GM18519 (cell line): ENCODE measurements at regions not wholly inside any gene's neighbourhood (a gene's known extent, or its start where the extent isn't known, plus 50 kb on each side); places are given as distances from the start of the nearest gene placed in this dataset.

Experiments used
- ATAC-seq: cut with Tn5 transposase; IDR thresholded peaks from one replicate; pipeline ENCODE4 v1.9.1; 2021; ENCODE audit warnings: mild to moderate bottlenecking, moderate library complexity; ENCODE audit not compliant: unreplicated experiment, low FRiP score

GRCh38 chr15:95804484-95804883 is 526.0 kb upstream of the NR2F2 start:
- no peak for ATAC-seq

GRCh38 chr15:95812491-95812890 is 518.0 kb upstream of the NR2F2 start:
- no peak for ATAC-seq

GRCh38 chr15:95814908-95815307 is 515.6 kb upstream of the NR2F2 start:
- ATAC-seq = no peak

GRCh38 chr15:95816591-95816990 is 513.9 kb upstream of the NR2F2 start:
- ATAC-seq = no peak

- no peak for ATAC-seq
These were observed 507.5 kb upstream of the NR2F2 start for GRCh38 chr15:95822961-95823360.

GRCh38 chr15:95825208-95825607 is 505.3 kb upstream of the NR2F2 start:
- ATAC-seq = no peak

- no peak for ATAC-seq
These were observed 504.7 kb upstream of the NR2F2 start for GRCh38 chr15:95825671-95826411.

GRCh38 chr15:95826412-95827195 is 503.9 kb upstream of the NR2F2 start:
- ATAC-seq = peak; percentile 62

GRCh38 chr15:95829062-95829461 is 501.4 kb upstream of the NR2F2 start:
- no peak for ATAC-seq

GRCh38 chr15:95830281-95830680 is 500.2 kb upstream of the NR2F2 start:
- ATAC-seq = no peak

GRCh38 chr15:95832668-95833067 is 497.8 kb upstream of the NR2F2 start:
- no peak for ATAC-seq

- ATAC-seq = no peak
These were observed 496.3 kb upstream of the NR2F2 start for GRCh38 chr15:95834028-95834804.

- ATAC-seq = no peak
These were observed 494.0 kb upstream of the NR2F2 start for GRCh38 chr15:95836536-95836935.

- no peak for ATAC-seq
These were observed 493.0 kb upstream of the NR2F2 start for GRCh38 chr15:95837341-95838004.

GRCh38 chr15:95839367-95839782 is 491.1 kb upstream of the NR2F2 start:
- peak; percentile 92 for ATAC-seq

GRCh38 chr15:95840004-95840403 is 490.5 kb upstream of the NR2F2 start:
- no peak for ATAC-seq

GRCh38 chr15:95840855-95841254 is 489.6 kb upstream of the NR2F2 start:
- no peak for ATAC-seq

- no peak for ATAC-seq
These were observed 487.9 kb upstream of the NR2F2 start for GRCh38 chr15:95842576-95842975.

- ATAC-seq = no peak
These were observed 487.1 kb upstream of the NR2F2 start for GRCh38 chr15:95843241-95843910.

GRCh38 chr15:95845862-95846515 is 484.5 kb upstream of the NR2F2 start:
- ATAC-seq = peak; percentile 15
